Stimulated activated effector memory CD8-positive, alpha-beta T cell treated with anti-CD3 and anti-CD28 coated beads, Interleukin-12 subunit alpha, Interleukin-12 subunit beta, amount 100 ng/mL, for 72 hours (primary cell): ENCODE measurements at regions not wholly inside any gene's neighbourhood (a gene's known extent, or its start where the extent isn't known, plus 50 kb on each side); places are given as distances from the start of the nearest gene placed in this dataset.

Source experiments
- ATAC-seq: fragments of 150-1000 bp; cut with Tn5 transposase; 2 replicates; pipeline ENCODE4 v1.10.0; 2021
- DNase-seq, 2 donors: peaks; one replicate each; pipeline ENCODE4 v3.0.0; 2021 to 2022; ENCODE audit warnings: low spot score in 2 of 2
- H3K27ac Mint-ChIP-seq: one replicate; pipeline ENCODE4 v1.8.0; 2022; ENCODE audit warnings: mild to moderate bottlenecking, mixed read lengths
- H3K36me3 Mint-ChIP-seq: one replicate; pipeline ENCODE4 v1.8.0; 2022; ENCODE audit warnings: mild to moderate bottlenecking, mixed read lengths
- H3K4me1 Mint-ChIP-seq: one replicate; pipeline ENCODE4 v1.8.0; 2022; ENCODE audit warnings: mixed read lengths
- H3K4me3 Mint-ChIP-seq: one replicate; pipeline ENCODE4 v1.8.0; 2022; ENCODE audit warnings: mild to moderate bottlenecking, mixed read lengths
- H3K9me3 Mint-ChIP-seq: one replicate; pipeline ENCODE4 v1.8.0; 2022; ENCODE audit warnings: mixed read lengths

- no peak overlapping the region for H3K27ac Mint-ChIP-seq
- peaks cover 15% of the 10 kb centered on the region for H3K4me1 Mint-ChIP-seq
- H3K36me3 Mint-ChIP-seq, result no peaks in the 10 kb centered on the region
- no peak for ATAC-seq
- H3K9me3 Mint-ChIP-seq, result peaks cover 3% of the 10 kb centered on the region
- H3K4me3 Mint-ChIP-seq, result no peak overlapping the region
- DNase-seq, result no peak
Measured at GRCh38 chr6:105821027-105821426, 265.1 kb upstream of the PRDM1 start.

- no peaks in the 10 kb centered on the region for H3K36me3 Mint-ChIP-seq
- no peak overlapping the region for H3K27ac Mint-ChIP-seq
- peaks cover 3% of the 10 kb centered on the region for H3K9me3 Mint-ChIP-seq
- H3K4me1 Mint-ChIP-seq, result peaks cover 22% of the 10 kb centered on the region
- H3K4me3 Mint-ChIP-seq, result no peak overlapping the region
- ATAC-seq, result no peak
- no peak for DNase-seq
Measured at GRCh38 chr6:105819745-105820144, 266.4 kb upstream of the PRDM1 start.

DNA sequence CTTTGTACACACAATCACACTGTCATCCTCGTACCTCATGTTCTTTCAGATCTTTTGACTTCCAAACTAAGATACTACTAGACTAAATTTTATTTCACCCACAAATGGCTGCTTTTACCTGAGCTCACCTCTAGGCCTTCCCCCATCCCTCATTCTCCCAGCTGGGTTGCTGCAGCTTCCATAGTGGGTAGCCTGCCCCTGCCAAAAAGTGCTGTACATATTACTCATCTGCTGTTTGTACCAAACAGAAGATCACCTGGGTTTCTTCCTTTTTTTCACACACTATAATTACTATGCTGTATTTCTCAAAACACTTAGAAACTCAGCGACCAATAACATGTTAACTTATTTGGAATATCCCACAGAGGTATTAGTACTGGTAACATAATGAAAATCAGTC is 267.6 kb upstream of the PRDM1 start:
- peaks cover 3% of the 10 kb centered on the region for H3K9me3 Mint-ChIP-seq
- H3K4me3 Mint-ChIP-seq, result no peak overlapping the region
- peaks cover 30% of the 10 kb centered on the region for H3K4me1 Mint-ChIP-seq
- no peak for DNase-seq
- no peaks in the 10 kb centered on the region for H3K36me3 Mint-ChIP-seq
- peak overlapping the region; percentile 65 for H3K27ac Mint-ChIP-seq
- ATAC-seq, result no peak

GRCh38 chr6:105817961-105818360 is 268.2 kb upstream of the PRDM1 start:
- H3K9me3 Mint-ChIP-seq, result peaks cover 3% of the 10 kb centered on the region
- H3K27ac Mint-ChIP-seq, result no peak overlapping the region
- no peaks in the 10 kb centered on the region for H3K36me3 Mint-ChIP-seq
- DNase-seq (no peak), ATAC-seq (no peak)
- no peak overlapping the region for H3K4me3 Mint-ChIP-seq
- H3K4me1 Mint-ChIP-seq, result peaks cover 30% of the 10 kb centered on the region

GRCh38 chr6:105817370-105817769 is 268.8 kb upstream of the PRDM1 start:
- Mint-ChIP-seq H3K4me3 (no peak overlapping the region), H3K4me1 (peaks cover 30% of the 10 kb centered on the region), H3K9me3 (peaks cover 3% of the 10 kb centered on the region), H3K27ac (no peak overlapping the region), H3K36me3 (no peaks in the 10 kb centered on the region)
- no peak for ATAC-seq
- DNase-seq, result no peak

DNA sequence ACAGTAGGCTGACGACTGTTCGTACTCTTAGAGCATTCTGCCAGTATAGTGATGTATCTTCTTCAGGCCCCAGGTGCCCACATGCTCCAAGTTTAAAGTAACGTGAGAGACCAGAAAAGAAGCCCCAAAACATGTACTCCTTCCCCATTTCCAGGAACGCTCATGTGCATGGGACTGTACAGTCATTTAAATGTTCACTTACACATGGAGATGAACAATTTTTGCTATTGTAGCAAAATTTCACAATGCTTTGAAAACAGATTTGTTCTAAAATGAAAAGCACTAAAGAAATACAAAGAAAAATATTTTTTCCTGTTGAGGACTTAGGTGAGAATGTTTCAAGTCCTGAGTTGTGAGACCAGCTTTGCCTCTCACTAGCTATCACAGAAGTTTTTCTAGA is 269.3 kb upstream of the PRDM1 start:
- DNase-seq (no peak), ATAC-seq (no peak)
- peaks cover 30% of the 10 kb centered on the region for H3K4me1 Mint-ChIP-seq
- H3K27ac Mint-ChIP-seq, result no peak overlapping the region
- H3K4me3 Mint-ChIP-seq, result no peak overlapping the region
- no peaks in the 10 kb centered on the region for H3K36me3 Mint-ChIP-seq
- H3K9me3 Mint-ChIP-seq, result peaks cover 3% of the 10 kb centered on the region

GRCh38 chr6:105815661-105816555 is 270.2 kb upstream of the PRDM1 start:
- Mint-ChIP-seq H3K27ac (no peak overlapping the region), H3K36me3 (no peaks in the 10 kb centered on the region), H3K4me1 (peaks cover 31% of the 10 kb centered on the region), H3K9me3 (no peaks in the 10 kb centered on the region), H3K4me3 (peak overlapping the region; percentile 7)
- ATAC-seq, result peak; percentile 51
- no peak for DNase-seq

GRCh38 chr6:105814745-105815536 is 271.2 kb upstream of the PRDM1 start:
- H3K9me3 Mint-ChIP-seq, result no peaks in the 10 kb centered on the region
- H3K4me1 Mint-ChIP-seq, result peaks cover 40% of the 10 kb centered on the region
- DNase-seq (no peak), ATAC-seq (peak; percentile 31)
- H3K27ac Mint-ChIP-seq, result no peak overlapping the region
- peak overlapping the region; percentile 7 for H3K4me3 Mint-ChIP-seq
- peaks cover 8% of the 10 kb centered on the region for H3K36me3 Mint-ChIP-seq

DNA sequence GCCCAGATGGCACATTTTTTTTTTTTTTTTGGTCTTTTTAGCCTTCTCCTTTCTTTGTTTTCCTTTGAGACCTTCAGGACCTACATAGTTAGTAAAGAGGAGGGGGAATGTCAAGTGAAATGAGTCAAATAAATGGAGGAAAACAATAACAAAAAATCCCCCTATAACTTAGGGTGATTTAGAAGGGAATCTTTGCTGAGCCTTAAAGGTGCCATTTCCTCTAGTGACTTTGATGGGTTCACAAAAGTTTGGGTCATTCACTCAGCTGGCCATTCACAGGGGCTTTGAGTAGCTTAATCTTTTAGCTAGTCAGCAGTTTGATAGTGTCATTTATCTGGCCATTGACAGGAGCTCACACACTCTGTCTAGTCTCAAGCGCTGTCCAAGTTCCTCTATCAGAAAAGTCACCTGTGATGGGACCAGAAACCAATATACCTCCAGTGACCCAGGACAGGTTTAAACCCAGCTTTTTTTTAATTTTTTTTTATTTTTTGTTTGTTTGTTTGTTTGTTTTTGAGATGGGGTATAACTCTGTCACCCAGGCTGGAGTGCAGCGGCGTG is 275.1 kb upstream of the PRDM1 start:
- no peak for ATAC-seq
- H3K27ac Mint-ChIP-seq, result peak overlapping the region; percentile 48
- peaks cover 8% of the 10 kb centered on the region for H3K36me3 Mint-ChIP-seq
- no peak overlapping the region for H3K4me3 Mint-ChIP-seq
- no peaks in the 10 kb centered on the region for H3K9me3 Mint-ChIP-seq
- no peak for DNase-seq
- peaks cover 58% of the 10 kb centered on the region for H3K4me1 Mint-ChIP-seq

DNA sequence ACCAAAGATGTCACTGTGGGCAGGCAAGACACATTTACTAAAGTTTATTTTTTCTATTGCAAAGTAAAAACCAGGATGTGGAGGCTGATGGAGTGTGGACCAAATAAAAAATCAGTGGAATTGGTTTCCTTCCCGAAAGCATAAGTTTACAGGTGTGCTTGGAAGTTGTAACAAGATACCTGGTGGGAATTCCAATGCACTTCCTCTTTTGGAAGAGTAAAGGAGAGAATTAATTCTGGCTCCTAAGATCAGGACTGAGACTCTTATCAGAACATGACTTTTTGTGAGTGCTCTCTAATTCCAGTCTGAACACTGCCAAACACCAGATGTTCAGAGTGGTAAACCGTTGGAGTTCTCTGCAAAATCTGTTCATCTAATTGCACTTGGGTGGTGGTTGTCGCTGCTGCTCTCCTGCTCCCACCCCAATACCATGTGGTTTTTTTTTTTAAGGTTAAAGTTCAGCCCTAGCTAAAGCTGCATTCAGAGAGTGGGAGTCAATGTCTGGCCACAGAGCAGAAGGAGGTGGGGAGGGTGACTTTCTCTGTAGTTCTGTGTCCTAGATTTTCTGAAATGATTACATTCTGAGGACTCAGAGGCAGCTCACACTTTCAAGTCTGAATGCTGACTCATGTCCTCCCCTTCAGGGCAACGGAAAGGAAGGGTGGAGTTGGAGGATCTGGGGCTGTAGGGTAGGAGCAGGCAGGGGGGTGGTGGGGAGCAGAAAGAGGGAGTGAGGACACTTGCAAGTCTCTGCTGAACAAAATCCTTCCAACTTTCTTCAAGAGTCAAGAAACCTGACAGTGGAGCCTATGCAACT is 275.8 kb upstream of the PRDM1 start:
- no peaks in the 10 kb centered on the region for H3K9me3 Mint-ChIP-seq
- ATAC-seq (peak; percentile 94), DNase-seq (peak in 1 of 2 donors; percentile 74)
- H3K4me3 Mint-ChIP-seq, result peak overlapping the region; percentile 38
- peak overlapping the region; percentile 48 for H3K27ac Mint-ChIP-seq
- H3K36me3 Mint-ChIP-seq, result peaks cover 8% of the 10 kb centered on the region
- H3K4me1 Mint-ChIP-seq, result peaks cover 51% of the 10 kb centered on the region

GRCh38 chr6:105808571-105808970 is 277.6 kb upstream of the PRDM1 start:
- Mint-ChIP-seq H3K9me3 (no peaks in the 10 kb centered on the region), H3K4me3 (no peak overlapping the region), H3K36me3 (peaks cover 8% of the 10 kb centered on the region), H3K27ac (no peak overlapping the region), H3K4me1 (peaks cover 33% of the 10 kb centered on the region)
- DNase-seq (no peak), ATAC-seq (no peak)

GRCh38 chr6:105807905-105808304 is 278.2 kb upstream of the PRDM1 start:
- H3K4me1 Mint-ChIP-seq, result peaks cover 33% of the 10 kb centered on the region
- H3K9me3 Mint-ChIP-seq, result no peaks in the 10 kb centered on the region
- no peak for ATAC-seq
- no peak overlapping the region for H3K4me3 Mint-ChIP-seq
- no peak overlapping the region for H3K27ac Mint-ChIP-seq
- H3K36me3 Mint-ChIP-seq, result peaks cover 8% of the 10 kb centered on the region
- no peak for DNase-seq

- Mint-ChIP-seq H3K4me1 (peaks cover 33% of the 10 kb centered on the region), H3K27ac (no peak overlapping the region), H3K4me3 (no peak overlapping the region), H3K36me3 (peaks cover 8% of the 10 kb centered on the region), H3K9me3 (no peaks in the 10 kb centered on the region)
- DNase-seq, result no peak
- no peak for ATAC-seq
Measured at GRCh38 chr6:105806486-105806920, 279.6 kb upstream of the PRDM1 start.

DNA sequence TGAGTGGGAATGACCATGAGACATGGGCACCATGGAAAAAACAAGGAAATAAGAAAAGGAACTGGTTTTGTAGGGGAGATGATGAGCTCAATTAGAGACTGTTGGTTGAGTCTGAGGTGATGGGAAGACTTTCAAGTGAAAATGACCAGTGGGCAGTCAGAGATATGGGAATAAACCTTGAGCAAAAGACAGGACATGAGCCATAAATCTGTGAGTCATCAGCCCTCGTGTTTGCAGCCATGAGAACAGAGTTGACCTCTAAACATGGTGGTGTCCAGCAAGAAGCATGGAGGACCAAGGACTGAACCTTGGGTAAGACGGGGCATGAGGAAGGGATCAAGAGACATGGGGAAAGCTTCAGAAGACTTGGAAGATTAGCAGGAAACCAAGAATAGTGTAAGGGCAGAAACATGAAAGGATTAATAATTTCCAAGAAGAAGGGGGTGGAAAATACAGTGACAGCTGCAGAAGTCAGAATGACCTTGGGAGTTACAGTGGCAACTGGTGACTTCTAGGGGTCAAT is 280.6 kb upstream of the PRDM1 start:
- Mint-ChIP-seq H3K4me1 (peaks cover 29% of the 10 kb centered on the region), H3K9me3 (no peaks in the 10 kb centered on the region), H3K36me3 (peaks cover 5% of the 10 kb centered on the region), H3K27ac (no peak overlapping the region), H3K4me3 (no peak overlapping the region)
- DNase-seq (no peak), ATAC-seq (no peak)

GRCh38 chr6:105804424-105804823 is 281.7 kb upstream of the PRDM1 start:
- ATAC-seq (no peak), DNase-seq (no peak)
- Mint-ChIP-seq H3K4me3 (no peak overlapping the region), H3K9me3 (no peaks in the 10 kb centered on the region), H3K4me1 (peaks cover 18% of the 10 kb centered on the region), H3K27ac (no peak overlapping the region), H3K36me3 (no peaks in the 10 kb centered on the region)
